GM18858 (cell line): ENCODE measurements at regions not wholly inside any gene's neighbourhood (a gene's known extent, or its start where the extent isn't known, plus 50 kb on each side); places are given as distances from the start of the nearest gene placed in this dataset.

Experiments
- ATAC-seq: cut with Tn5 transposase; IDR thresholded peaks from one replicate; pipeline ENCODE4 v1.9.1; 2021; ENCODE audit not compliant: unreplicated experiment

DNA sequence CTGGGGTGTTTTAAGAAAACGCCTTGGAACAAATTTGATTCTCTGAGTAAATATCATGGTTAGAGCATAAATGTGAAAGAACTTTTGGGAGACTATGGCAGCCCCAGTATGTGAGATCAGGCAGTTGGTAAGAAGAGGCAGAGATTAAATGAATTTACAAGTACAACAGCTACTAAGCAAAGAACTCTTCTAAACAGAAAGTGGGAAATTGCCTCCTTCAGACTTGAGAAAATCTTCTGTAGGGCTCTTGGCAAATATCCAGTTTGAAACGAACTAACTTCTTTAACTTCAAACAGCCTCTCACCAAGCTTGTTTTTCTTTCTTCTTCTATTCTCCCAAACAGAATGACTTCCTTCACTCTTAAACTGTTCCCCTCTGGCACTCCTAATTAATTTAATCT, 337.7 kb downstream of the SIPA1L2 start:
- no peak for ATAC-seq

DNA sequence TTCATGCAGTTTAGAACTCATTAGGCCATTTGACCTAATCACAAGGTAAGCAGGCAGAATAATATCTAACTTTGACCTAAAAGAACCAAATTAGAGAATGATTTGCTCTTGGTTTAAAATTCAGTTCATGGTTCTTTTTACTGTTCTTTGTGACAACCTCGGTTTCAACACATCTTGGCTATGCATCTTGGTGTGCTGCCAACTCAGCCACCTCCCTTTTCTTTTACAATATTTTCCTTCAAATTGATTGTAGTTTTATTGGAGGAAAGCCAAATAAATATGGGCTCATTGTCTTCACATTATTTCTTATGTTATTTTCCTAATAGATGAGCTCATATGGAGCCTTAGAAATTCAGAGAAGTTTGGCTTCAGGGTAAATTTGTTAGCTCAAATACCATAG, 338.3 kb downstream of the SIPA1L2 start:
- no peak for ATAC-seq

DNA sequence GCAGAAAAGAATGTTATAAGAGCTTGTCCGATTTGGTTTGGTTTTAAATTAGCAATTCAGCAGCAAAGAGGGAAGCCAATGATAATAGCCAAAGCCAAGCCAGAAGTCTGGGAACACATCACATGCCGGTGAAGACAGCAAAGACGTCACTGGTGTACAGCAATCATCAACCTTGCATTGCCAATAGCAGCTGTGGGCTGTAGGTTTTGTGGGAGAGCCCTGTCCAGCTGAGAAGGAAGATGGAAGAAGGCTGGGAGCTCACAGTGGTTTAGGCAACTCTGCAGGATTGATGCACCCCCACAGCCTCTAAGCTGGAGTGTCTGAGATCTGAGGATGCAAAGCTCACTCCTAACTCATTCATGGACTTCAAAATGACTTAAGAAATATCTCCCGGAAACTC, 338.7 kb downstream of the SIPA1L2 start:
- no peak for ATAC-seq

DNA sequence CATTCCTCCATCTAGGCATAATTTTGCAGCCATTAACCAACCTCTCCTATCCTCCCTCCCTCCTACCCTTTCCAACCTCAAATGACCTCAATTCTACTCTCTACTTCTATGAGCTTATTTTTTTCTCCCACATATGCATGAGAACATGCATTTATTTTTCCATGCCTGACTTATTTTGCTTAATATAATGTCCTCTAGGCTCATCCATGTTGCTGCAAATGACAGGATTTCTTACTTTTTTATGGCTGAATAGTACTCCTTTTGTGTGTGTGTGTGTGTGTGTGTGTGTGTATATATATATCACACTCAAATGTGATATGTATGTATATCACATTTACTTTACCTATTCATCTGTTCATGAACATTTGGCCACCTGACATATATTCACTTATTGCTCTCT, 339.4 kb downstream of the SIPA1L2 start:
- no peak for ATAC-seq

DNA sequence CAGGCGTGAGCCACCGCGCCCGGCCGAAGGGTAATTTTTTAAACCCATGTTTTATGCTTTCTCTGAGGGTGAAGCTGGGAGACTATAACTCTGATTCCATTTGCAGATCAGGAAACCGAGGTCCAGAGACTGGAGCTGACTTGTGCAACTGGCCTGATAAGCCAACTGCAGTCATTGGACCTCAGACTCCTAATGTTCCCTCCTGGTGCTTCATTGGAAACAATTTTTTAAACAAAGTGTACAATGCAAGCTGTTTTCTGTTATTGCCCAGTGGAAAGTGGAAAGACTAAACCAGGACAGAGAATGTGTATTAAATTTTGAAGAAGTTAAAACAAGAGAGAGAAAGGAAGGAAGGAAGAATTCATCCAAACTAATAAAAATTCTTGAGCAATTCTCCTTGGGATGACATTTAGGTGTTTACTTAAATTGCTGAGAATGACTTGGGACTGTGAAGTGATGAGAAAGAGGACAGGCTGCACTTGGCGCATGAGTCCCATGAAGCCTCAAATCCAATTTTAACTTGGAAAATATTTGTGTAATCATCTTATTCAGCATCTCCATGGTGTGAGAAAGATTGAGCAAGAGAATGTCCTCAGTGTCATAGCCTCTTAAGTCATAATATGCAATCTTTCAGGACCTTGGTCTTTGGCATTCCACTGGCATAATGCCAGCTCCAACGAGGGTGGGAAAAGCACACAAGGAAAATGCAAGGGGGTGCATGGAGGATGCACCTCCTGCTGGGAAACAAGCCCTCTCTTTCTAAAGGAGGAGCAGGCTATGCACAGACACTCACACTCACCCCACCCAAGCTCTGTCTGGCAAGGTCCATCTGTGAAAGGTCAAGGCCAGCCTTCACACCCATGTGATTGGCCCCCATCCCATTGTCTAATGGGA, 342.0 kb downstream of the SIPA1L2 start:
- no peak for ATAC-seq

DNA sequence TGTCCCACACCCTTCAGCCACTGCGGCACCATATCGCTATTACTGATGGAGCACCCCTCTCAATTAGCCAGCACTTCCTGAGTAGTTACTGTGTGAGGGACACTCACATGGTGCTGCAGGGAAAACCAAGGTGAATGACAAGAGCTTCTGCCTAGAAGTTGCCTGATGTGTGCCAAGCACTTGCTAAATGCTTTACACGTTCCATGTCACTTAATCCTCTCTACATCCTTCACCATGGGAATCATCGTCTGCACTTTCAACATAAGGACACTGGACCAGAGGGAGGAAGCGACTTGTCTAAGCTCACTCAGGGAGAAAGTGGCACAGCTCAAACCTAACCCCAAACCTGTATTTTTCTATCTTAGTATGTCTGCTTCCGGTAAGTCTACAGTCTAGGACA, 344.8 kb downstream of the SIPA1L2 start:
- ATAC-seq: no peak

DNA sequence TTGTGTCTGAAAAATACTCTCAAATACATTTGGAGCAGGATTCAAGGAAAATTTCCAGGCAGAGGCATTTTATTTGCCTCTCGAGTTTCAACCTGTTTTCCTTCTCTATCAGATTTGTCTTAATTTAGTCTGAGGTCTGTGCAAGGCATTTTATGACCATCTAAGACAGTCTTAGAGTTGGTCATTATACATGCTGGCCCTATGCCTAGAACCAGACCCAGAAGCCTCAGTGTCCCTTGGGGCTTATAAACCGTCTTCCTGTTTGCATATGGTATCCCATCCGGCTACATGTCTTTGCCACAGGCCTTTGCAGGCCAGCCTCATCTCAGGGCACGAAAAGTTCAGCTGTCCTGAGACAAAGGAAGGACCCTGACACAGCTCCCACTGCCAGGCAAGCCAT, 346.1 kb downstream of the SIPA1L2 start:
- ATAC-seq: no peak

DNA sequence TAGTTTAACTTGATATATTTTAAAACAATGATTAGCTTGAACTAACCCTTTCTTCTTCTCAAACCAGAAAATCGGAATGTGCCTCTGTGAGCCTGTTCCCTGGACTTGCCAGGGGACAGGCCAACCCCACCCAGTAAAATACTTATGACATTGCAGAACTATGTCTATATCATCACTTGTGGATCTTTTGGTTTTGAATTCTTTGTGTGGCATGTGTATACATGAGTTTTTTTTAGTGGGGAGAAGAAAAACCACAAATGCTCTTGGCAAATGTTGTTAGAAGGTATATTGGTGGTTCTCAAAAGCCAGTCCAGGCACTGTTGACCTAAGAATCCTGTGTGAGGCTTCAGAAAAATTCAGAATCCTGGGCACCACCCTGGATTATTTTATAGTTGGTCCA, 347.4 kb downstream of the SIPA1L2 start:
- ATAC-seq: no peak

DNA sequence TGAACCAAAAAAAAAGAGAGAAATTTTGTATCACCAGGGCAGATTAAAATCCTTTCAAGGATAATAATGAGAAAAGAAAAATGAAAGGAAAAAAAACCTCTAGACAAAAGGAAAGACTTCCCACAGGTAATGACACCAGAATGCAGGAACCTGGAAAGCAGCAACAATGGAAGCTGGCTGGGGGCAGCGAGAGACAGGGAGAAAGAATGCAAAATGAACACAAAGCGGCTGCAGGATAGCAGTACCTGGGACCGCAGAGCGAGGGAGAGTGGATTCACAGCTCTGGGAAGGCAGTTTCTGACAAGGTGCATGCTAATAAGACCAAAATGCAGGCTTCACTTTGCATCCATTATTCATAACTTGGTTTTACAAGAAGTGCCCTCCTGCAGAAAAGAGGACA, 349.0 kb downstream of the SIPA1L2 start:
- no peak for ATAC-seq

DNA sequence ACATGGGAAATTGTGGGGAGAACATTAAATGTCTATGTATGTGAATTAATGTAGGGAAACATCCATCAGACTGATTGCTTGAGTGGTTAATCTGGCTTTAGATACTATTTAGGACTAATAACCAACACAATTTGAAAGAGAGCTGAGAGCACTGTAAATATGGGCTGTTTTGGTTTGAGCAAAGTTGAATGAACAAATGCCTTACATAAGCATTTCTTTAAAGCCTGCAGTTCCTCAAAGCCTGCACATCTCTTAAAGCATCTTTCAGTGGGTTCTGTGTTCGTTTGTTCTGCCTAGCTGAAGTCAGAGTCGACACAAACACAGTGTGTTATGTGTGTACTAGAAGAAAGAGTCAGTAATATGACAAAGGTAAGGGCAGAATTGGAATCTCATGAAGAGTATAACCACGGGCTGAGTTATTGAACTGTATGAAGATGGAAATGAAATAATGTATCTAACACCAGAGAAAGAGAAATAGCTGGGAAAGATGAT, 350.0 kb downstream of the SIPA1L2 start:
- ATAC-seq: no peak

DNA sequence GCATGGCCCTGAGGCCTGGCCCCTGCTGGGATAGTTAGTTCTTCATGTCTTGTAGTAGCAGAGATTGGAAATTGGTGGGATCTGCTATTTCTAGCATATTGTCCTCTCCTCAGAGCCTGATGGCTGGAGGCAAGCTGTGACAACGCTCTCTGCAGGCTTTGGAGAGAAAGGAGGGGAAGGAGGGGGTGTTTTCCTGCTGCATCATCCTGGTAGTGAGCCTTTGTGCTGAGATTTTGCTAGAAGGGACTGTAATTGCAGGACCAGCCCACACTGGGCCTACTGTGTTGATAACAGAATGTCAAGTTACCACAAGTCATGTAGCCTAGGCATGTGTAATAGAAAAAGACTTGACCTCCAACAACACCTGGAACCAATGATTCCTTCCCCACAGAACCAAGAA, 351.0 kb downstream of the SIPA1L2 start:
- ATAC-seq: no peak

DNA sequence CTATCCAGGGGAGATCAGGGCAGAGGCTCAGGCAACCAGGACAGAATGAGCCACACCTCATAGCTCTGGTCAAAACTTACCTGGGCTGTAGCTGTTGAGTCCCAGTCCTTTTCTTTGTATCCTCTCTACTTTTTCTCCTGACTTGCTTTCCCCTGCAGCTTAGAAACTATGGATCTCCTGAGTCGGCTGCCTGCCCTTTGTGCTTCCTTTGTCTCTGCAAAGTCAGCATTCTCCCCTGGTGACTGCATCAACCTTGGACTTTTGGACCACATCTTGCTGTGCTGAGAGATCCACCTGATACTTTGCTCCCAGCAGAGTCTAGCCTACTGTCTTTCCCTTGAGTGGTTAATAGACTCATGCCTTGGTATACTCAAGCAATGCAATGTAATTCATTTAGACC, 353.3 kb downstream of the SIPA1L2 start:
- no peak for ATAC-seq

DNA sequence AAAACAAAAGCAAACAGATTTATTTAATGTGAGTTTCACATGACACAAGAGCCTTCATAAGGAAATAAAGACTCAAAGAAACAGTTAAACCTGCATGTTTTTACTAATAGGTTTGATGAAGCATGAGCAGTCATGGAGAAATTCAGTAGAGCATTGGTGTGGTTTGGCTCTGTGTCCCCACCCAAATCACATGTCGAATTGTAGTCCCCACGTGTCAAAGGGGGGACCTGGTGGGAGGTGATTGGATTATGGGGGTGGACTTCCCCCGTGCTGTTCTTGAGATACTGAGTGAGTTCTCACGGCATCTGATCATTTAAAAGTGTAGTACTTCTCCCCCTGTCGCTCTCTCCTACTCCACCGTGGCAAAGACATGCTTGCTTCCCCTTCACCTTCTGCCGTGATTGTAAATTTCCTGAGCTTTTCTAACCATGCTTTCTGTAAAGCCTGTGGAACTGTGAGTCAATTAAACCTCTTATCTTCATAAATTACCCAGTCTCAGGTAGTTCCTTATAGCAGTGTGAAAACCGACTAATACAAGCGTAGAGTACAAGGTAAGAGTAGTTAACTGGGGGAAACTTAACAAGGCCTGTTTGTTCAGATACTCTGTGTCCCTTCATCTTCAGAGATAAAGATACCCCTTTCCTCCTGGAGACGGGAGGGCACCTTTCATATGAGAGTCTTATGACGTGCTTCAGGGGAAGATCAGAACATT, 354.8 kb downstream of the SIPA1L2 start:
- no peak for ATAC-seq

DNA sequence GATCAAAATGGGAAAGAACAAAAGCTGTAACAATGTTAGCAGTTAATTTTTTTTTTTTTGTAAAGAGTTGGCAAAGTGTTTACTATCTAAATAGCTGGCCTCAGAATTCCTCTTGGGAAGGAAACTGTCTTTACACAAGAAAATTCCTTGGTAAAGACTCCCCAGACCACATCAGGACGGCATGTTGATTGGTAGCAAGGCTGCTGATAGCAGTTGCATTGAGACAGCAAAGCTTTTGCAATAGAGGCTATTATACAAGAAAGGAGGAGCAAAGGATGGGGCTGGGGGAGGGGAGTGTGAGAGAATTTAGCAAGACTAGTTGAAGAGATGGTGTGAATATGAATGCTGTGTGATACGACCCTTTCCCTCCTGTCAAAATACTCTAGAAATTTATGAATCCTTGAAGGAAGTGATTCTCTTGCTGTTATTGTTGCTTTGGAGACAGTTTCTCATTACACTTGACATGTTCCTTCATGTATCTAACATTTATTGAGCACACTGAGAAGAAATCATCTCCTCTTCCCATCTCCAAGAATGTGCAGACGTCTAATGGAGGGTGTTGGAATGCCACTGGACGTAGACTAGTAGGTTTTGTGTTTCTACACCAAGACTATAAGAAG, 355.6 kb downstream of the SIPA1L2 start:
- no peak for ATAC-seq

DNA sequence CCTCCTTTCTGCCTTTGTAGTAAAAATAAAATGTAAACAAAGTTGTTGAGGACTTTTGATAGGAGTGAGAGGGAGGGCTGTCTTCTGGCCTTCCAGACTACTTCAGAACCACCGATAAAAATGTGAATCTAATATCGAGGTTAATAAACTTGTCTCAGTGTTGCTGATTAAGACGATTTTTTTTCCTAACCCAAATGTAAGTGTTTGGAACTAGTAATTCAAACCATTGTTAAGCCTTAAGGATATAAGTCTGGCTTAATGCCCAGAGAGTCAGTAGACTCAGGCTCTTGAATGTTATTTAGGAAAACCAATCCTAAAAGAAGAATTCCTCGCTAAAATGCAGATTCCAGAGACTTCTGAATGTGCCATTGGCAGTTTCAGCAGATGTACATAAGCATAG, 356.9 kb downstream of the SIPA1L2 start:
- no peak for ATAC-seq

DNA sequence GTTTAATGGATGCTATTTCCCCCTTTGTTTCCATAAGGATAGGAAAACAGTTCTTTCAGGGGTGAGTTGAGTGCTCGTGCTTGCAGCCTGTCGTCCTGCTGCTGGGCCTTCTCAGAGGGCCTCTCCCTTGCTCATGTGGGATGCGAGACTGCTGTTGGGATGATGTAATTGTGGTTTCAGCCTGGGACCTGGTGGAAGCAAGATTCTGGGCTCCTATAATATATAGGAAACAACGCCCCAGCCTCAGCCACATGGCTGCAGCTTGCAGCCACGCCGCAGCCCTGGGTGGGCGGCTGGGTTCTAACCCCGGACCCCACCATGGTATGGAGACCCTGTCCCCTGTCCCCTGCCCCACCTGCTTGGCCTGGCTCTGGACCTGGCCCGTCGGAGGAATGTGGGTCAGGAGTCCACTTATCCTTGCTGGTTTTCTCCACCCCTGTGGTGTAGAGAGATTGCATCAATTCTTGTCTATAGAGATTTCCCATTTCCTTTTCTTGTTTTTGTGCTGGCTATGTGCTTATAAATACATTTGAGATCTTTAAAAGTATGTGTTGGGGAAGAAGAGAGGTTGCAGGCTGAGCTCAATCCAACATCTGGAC, 357.8 kb downstream of the SIPA1L2 start:
- ATAC-seq: no peak

DNA sequence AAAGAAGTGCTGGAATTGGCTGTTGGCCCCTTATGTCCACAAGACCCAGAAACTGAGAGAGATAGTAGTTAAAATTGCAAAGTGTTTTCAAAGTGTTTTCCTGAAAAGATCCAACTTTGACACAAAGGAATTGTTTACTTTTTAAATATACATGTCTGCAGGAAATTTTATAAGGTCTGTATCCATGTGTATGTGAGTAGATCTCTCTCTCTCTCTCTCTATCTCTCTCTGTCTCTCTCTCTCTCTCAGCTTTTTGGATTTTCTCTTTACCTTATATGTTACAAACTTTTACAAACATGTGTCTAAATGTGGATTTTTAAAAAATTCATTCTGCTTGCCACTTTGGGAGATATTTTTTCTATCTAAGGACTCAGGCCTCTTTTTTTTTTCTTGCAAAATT, 358.6 kb downstream of the SIPA1L2 start:
- ATAC-seq: no peak

DNA sequence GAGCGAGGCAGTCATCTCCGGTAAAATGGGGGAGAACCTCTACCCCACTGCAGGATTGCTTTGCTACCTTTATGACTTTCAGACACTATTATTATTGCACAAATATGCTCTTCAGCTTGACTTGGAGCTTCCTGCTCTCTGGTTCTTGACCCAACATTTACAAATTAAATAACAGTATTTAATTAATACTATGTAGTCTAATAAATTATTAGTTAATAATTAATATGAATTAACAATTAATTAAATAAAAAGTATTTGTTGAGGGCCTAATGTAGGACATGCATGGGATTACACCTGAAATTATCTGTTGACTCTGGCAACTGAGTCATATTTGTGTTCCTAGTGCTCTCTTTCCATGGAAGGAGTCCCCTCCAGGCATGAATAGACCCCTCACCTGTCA, 359.9 kb downstream of the SIPA1L2 start:
- no peak for ATAC-seq

DNA sequence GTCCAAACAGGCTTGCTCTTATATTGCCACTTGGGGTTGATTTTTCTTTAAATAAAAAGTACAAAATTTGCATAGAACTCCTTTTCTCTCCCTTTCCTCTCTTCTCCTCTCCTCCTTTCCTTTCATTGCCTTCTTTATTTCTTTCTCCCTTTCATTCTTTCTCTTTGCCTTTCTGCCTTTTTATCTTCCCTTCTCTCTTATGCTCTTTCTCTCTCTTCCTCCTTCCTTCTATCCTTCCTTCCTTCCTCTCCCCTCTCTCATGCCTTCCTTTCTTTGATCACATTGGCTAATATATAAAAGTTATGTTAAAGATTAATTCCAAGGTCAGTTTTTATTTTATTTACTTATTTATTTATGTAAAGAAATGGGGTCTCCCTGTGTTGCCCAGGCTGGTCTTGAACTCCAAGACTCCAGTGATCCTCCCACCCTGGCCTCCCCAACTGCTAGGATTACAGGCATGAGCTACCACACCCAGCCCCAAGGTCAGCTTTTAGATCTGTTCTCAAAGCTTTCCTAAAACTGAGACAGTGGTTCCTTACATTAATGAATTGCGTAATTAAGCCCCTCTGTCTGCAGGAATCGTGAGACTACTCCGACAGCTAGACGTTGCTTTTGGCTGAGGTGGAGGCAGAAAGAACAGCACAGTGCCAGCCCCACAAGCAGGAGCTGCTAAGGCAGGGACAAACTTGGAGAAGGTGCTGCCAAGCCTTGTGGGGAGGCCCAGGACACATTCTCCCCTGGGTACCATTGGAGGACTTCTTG, 361.9 kb downstream of the SIPA1L2 start:
- no peak for ATAC-seq

DNA sequence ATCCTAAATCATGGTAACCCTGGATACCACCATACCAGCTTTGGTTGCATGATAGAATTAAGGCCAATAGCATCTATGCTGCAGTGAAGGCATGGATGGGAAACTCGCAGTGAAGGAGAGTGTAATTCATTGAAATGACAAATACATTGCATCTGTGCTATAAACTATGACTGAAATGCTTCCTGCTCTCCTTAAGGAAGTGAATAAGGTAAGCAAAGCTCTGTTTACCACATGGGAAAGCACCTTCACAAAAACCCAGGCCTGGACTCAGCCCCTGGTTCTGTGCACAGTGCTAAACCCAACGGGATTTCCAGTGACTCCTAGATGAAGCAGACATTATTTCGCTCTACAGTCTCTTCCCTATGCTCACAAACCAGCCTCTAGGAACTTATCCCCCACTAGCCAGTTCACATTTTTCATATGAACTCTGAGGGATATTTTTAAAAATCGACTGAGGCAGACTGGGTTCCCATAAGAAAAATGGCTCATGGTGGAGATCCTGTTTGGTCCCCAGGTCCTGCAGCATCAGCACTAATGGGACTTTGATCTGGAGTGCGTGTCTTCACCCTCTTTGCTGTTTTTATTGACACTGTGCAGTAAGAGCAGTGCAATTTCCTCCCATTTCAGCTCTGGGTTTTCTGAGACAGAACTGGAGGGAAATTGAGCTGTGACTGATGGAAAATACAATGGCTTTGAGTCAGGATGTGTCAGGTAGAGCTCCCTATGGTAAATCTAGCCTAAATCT, 362.7 kb downstream of the SIPA1L2 start:
- no peak for ATAC-seq
